GM18870 (cell line): ENCODE measurements at regions not wholly inside any gene's neighbourhood (a gene's known extent, or its start where the extent isn't known, plus 50 kb on each side); places are given as distances from the start of the nearest gene placed in this dataset.
A peak's percentile ranks its signal among the peaks of the same experiment; 100 is the strongest.
"Not testable (repeated sequence)": the region's sequence is repeated elsewhere in the genome, so short reads cannot be mapped to it uniquely, and the experiment has no call there.

Experiments
- ATAC-seq: cut with Tn5 transposase; IDR thresholded peaks from one replicate; pipeline ENCODE4 v1.9.1; 2021; ENCODE audit warnings: moderate library complexity; ENCODE audit not compliant: unreplicated experiment

GRCh38 chr3:144501467-144501866 lies 529.8 kb downstream of the DIPK2A start:
- no peak for ATAC-seq

- ATAC-seq, result no peak
Measured at GRCh38 chr3:144502402-144502801, 530.8 kb downstream of the DIPK2A start.

- ATAC-seq, result not testable (repeated sequence)
Measured at GRCh38 chr3:144506375-144506774, 534.8 kb downstream of the DIPK2A start.

GRCh38 chr3:144511346-144511745 lies 539.7 kb downstream of the DIPK2A start:
- no peak for ATAC-seq

GRCh38 chr3:144516026-144516425 lies 544.4 kb downstream of the DIPK2A start:
- no peak for ATAC-seq

- ATAC-seq, result no peak
Measured at GRCh38 chr3:144516589-144516988, 545.0 kb downstream of the DIPK2A start.

GRCh38 chr3:144521131-144521530 lies 549.5 kb downstream of the DIPK2A start:
- no peak for ATAC-seq

- ATAC-seq, result no peak
Measured at GRCh38 chr3:144522456-144522855, 550.8 kb downstream of the DIPK2A start.

- ATAC-seq, result no peak
Measured at GRCh38 chr3:144523396-144523795, 551.8 kb downstream of the DIPK2A start.

- ATAC-seq, result no peak
Measured at GRCh38 chr3:144524531-144524930, 552.9 kb downstream of the DIPK2A start.

GRCh38 chr3:144529566-144529965 lies 557.9 kb downstream of the DIPK2A start:
- no peak for ATAC-seq

GRCh38 chr3:144544871-144545270 lies 573.2 kb downstream of the DIPK2A start:
- ATAC-seq, result no peak

- ATAC-seq, result no peak
Measured at GRCh38 chr3:144546539-144546938, 574.9 kb downstream of the DIPK2A start.

GRCh38 chr3:144548346-144548745 lies 576.7 kb downstream of the DIPK2A start:
- ATAC-seq, result no peak

GRCh38 chr3:144549166-144549565 lies 577.5 kb downstream of the DIPK2A start:
- ATAC-seq, result no peak

GRCh38 chr3:144552346-144553057 lies 580.9 kb downstream of the DIPK2A start:
- ATAC-seq, result no peak

- ATAC-seq, result no peak
Measured at GRCh38 chr3:144553301-144553700, 581.7 kb downstream of the DIPK2A start.

- no peak for ATAC-seq
Measured at GRCh38 chr3:144554889-144555288, 583.3 kb downstream of the DIPK2A start.

GRCh38 chr3:144556392-144556791 lies 584.8 kb downstream of the DIPK2A start:
- peak; percentile 96 for ATAC-seq

GRCh38 chr3:144557515-144557914 lies 585.9 kb downstream of the DIPK2A start:
- no peak for ATAC-seq

GRCh38 chr3:144564011-144564410 lies 592.4 kb downstream of the DIPK2A start:
- ATAC-seq, result no peak

- ATAC-seq, result no peak
Measured at GRCh38 chr3:144566320-144566719, 594.7 kb downstream of the DIPK2A start.

GRCh38 chr3:144569651-144570050 lies 598.0 kb downstream of the DIPK2A start:
- no peak for ATAC-seq
